Vagina (tissue), 2 donors: ENCODE measurements at regions not wholly inside any gene's neighbourhood (a gene's known extent, or its start where the extent isn't known, plus 50 kb on each side); places are given as distances from the start of the nearest gene placed in this dataset.

Source experiments
- POLR2A ChIP-seq, 2 donors: fragments of 450-650 bp; IDR thresholded peaks; one replicate each; pipeline ENCODE4 v1.6.1; 2017; ENCODE audit warnings: antibody characterized with exemption in 2 of 2, mild to moderate bottlenecking in 2 of 2, moderate library complexity in 2 of 2
- POLR2AphosphoS5 ChIP-seq, 2 donors: sonication (generic); formaldehyde crosslinking; IDR thresholded peaks; one replicate each; pipeline ENCODE4 v1.9.0; 2017; ENCODE audit warnings: antibody characterized with exemption in 2 of 2, mild to moderate bottlenecking in 2 of 2, low read depth in 1 of 2; ENCODE audit not compliant: insufficient read depth in 1 of 2
- TF ChIP-seq, protein P1 (sequence below), 3 experiments: fragments of 450-650 bp in 2 of 3; fragments of 200-600 bp in 1 of 3; sonication (generic) in 1 of 3; IDR thresholded peaks; one replicate each; pipeline ENCODE4 v1.5.1; 2017 to 2019; ENCODE audit warnings: antibody characterized with exemption in 3 of 3, mild to moderate bottlenecking in 2 of 3, moderate library complexity in 2 of 3

DNA sequence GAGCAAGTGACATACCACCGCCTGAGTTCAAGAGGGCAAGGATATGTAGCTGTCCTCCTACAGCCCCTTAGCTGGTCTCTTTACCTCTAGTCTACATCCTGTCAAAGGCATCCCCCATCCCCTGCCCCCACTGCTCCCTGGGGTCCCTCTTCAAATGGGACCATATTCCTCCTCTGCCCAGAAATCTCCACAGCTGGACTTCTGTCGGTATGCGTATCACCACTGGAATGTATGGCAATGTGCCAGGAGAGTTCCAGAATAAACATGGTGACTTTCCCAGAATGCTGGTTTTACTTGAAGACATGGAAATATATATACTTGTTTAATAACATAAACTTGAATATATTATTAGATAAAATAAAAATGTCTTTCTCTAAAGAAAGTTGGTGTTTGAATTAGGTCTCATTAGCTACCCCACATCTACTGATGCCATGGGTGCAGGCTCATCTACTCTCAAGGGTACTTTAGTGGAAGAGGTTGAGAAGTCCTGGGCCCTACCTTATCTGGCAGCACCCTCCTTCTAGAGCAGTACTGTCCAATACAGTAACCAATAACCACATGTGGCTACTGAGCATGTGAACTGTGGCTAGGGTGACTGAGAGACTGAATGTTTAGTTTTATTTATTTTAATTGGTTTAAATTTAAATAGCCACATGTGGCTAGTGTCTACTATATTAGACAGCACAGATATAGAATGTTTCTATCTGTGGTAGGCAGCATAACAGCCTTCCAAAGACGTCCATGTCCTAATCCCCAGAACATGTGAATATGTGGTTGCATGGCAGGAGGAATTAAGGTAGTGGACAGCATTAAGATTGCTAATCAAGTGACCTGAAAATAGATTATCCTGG, 181.7 kb upstream of the SLC30A5 start:
- TF ChIP-seq POLR2AphosphoS5 (IDR thresholded peaks at IDR 0.05; ENCODE audit: insufficient read depth in 1 of 2, low read depth in 1 of 2) (no peak), POLR2A (IDR thresholded peaks at IDR 0.05) (no peak)
- TF ChIP-seq, protein P1, sequence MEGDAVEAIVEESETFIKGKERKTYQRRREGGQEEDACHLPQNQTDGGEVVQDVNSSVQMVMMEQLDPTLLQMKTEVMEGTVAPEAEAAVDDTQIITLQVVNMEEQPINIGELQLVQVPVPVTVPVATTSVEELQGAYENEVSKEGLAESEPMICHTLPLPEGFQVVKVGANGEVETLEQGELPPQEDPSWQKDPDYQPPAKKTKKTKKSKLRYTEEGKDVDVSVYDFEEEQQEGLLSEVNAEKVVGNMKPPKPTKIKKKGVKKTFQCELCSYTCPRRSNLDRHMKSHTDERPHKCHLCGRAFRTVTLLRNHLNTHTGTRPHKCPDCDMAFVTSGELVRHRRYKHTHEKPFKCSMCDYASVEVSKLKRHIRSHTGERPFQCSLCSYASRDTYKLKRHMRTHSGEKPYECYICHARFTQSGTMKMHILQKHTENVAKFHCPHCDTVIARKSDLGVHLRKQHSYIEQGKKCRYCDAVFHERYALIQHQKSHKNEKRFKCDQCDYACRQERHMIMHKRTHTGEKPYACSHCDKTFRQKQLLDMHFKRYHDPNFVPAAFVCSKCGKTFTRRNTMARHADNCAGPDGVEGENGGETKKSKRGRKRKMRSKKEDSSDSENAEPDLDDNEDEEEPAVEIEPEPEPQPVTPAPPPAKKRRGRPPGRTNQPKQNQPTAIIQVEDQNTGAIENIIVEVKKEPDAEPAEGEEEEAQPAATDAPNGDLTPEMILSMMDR (IDR thresholded peaks at IDR 0.05), result no peak
